Nephron (organoid): ENCODE measurements at regions not wholly inside any gene's neighbourhood (a gene's known extent, or its start where the extent isn't known, plus 50 kb on each side); places are given as distances from the start of the nearest gene placed in this dataset.

ENCODE experiments used
- H3K27ac Mint-ChIP-seq, 3 experiments: 2 replicates each; pipeline ENCODE4 v1.8.0; 2020; ENCODE audit warnings: mixed read lengths in 3 of 3, mild to moderate bottlenecking in 2 of 3, moderate library complexity in 1 of 3
- H3K27me3 Mint-ChIP-seq: 2 replicates; pipeline ENCODE4 v1.8.0; 2021; ENCODE audit warnings: low read depth, mild to moderate bottlenecking, moderate library complexity, mixed read lengths
- H3K36me3 Mint-ChIP-seq: 2 replicates; pipeline ENCODE4 v1.8.0; 2020; ENCODE audit warnings: low read depth, mixed read lengths
- H3K4me1 Mint-ChIP-seq: 2 replicates; pipeline ENCODE4 v1.8.0; 2020; ENCODE audit warnings: mixed read lengths
- H3K4me3 Mint-ChIP-seq, 3 experiments: 2 replicates each; pipeline ENCODE4 v1.8.0; 2020; ENCODE audit warnings: mild to moderate bottlenecking in 3 of 3, mixed read lengths in 3 of 3, moderate library complexity in 2 of 3
- H3K9me3 Mint-ChIP-seq: 2 replicates; pipeline ENCODE4 v1.8.0; 2020; ENCODE audit warnings: mixed read lengths
- TF ChIP-seq, protein P1 (sequence below), 3 experiments: fragments of 200-600 bp; sonication (generic); IDR thresholded peaks; one replicate each; pipeline ENCODE4 v1.5.0; 2021; ENCODE audit warnings: antibody characterized with exemption in 3 of 3; ENCODE audit not compliant: unreplicated experiment in 3 of 3

DNA sequence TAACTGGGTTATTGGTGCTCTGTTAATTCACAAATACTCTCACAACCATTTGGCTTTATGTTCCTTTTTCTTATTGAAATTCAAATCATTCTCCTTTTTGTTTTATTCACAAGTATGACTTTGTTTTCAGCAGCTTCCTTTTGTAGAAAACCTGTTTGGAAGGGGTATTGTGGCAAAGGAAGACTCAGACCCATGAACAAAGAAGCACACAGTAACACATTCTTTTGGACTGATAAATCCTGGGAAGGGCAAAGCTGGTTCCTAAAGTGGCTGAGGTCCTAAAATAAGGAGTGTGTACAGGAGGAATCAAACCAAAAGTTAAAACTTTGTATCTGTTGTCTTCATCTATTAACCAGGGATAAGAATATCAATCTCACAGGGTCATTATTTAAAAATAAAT lies 374.7 kb upstream of the FIGN start:
- no peak overlapping the region for H3K4me3 Mint-ChIP-seq
- no peaks in the 10 kb centered on the region for H3K36me3 Mint-ChIP-seq
- no peak overlapping the region for H3K27ac Mint-ChIP-seq
- H3K9me3 Mint-ChIP-seq, result no peaks in the 10 kb centered on the region
- H3K4me1 Mint-ChIP-seq, result no peaks in the 10 kb centered on the region
- TF ChIP-seq, protein P1, sequence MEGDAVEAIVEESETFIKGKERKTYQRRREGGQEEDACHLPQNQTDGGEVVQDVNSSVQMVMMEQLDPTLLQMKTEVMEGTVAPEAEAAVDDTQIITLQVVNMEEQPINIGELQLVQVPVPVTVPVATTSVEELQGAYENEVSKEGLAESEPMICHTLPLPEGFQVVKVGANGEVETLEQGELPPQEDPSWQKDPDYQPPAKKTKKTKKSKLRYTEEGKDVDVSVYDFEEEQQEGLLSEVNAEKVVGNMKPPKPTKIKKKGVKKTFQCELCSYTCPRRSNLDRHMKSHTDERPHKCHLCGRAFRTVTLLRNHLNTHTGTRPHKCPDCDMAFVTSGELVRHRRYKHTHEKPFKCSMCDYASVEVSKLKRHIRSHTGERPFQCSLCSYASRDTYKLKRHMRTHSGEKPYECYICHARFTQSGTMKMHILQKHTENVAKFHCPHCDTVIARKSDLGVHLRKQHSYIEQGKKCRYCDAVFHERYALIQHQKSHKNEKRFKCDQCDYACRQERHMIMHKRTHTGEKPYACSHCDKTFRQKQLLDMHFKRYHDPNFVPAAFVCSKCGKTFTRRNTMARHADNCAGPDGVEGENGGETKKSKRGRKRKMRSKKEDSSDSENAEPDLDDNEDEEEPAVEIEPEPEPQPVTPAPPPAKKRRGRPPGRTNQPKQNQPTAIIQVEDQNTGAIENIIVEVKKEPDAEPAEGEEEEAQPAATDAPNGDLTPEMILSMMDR (IDR thresholded peaks at IDR 0.05; ENCODE audit: unreplicated experiment in 3 of 3), result no peak
- peaks cover 4% of the 10 kb centered on the region for H3K27me3 Mint-ChIP-seq

DNA sequence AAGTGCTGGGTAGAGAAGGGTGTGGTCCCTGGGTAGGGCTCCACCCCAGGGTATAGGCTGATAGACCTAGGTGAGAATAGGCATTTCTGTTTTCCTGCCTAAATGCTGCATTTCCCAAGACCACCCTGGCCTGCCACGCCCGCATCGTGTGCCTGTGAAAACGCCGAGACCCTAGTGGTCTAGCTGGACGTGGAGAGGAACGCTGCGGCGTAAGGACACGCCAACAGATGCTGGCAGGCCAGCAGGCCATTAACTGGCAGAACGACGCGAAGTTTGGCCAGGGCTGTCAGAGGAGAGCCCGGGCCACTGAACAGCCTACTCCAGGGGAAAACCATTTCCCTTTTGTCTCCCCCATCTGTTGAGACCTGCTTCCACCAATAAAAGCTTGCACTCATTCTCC lies 373.2 kb upstream of the FIGN start:
- H3K4me1 Mint-ChIP-seq, result no peaks in the 10 kb centered on the region
- H3K9me3 Mint-ChIP-seq, result no peaks in the 10 kb centered on the region
- peaks cover 4% of the 10 kb centered on the region for H3K27me3 Mint-ChIP-seq
- no peaks in the 10 kb centered on the region for H3K36me3 Mint-ChIP-seq
- H3K4me3 Mint-ChIP-seq, result no peak overlapping the region
- TF ChIP-seq, protein P1 (IDR thresholded peaks at IDR 0.05; ENCODE audit: unreplicated experiment in 3 of 3), result no peak
- H3K27ac Mint-ChIP-seq, result no peak overlapping the region

DNA sequence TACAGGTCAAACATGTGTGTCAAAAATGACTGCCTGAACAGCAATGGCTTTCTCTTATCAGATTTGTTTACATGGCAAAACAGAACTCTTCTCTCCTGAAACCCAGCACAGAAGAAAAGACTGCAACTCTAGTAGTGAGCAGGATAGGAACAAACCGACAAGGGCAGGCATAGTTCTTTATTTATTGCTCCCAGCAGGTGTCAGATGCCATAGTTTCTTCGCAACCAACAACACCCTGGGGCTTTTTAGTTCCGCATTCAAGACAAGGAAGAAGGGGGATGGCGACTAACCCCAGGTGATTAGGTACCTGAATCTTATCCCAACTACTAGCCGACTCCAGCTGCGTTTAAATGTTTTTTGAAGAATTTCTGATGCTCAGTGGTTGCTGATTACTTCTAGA lies 367.5 kb upstream of the FIGN start:
- Mint-ChIP-seq H3K27ac (no peak overlapping the region), H3K9me3 (peaks cover 2% of the 10 kb centered on the region), H3K27me3 (no peaks in the 10 kb centered on the region), H3K36me3 (no peaks in the 10 kb centered on the region), H3K4me3 (no peak overlapping the region), H3K4me1 (peaks cover 6% of the 10 kb centered on the region)
- TF ChIP-seq, protein P1 (IDR thresholded peaks at IDR 0.05; ENCODE audit: unreplicated experiment in 3 of 3), result no peak

DNA sequence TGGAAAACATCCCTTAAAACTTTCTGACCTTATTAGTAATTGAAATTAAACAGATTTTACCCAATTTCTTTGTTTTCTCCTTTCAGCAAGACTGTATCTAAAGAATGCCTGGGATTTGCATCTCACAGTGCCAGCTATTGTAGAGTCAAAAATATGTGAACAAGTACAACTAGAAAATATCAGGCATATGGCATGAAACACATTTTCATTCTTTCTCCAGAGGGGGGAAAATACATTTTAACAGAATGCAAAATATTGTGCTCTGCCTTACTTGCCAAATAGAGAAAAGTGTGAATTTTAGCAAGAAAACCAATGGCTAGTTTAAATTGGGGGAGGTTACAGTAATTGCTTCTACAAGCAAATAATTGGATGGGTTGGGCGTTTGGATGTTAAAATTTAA lies 366.6 kb upstream of the FIGN start:
- Mint-ChIP-seq H3K27ac (no peak overlapping the region), H3K4me1 (peaks cover 6% of the 10 kb centered on the region), H3K4me3 (no peak overlapping the region), H3K9me3 (peaks cover 2% of the 10 kb centered on the region), H3K36me3 (no peaks in the 10 kb centered on the region), H3K27me3 (no peaks in the 10 kb centered on the region)
- TF ChIP-seq, protein P1 (IDR thresholded peaks at IDR 0.05; ENCODE audit: unreplicated experiment in 3 of 3), result no peak

DNA sequence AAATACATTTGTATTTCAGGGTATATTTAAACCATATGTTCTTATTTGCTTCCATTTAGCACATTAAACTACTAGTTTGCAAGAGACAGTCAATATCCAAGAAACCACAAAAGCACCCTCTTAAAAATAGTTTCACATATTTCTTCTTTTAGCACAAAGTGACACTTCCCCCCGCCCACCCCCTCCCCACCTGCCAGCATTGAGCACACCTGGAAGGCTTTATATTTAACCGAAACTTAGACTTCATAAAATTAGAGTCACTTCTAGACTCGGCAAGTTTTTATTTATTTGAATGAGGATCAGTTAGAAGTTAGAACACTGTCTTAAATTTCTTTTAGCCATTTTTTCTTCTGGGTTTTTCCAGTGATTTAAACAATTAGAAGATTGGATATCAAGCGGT lies 355.9 kb upstream of the FIGN start:
- TF ChIP-seq, protein P1 (IDR thresholded peaks at IDR 0.05; ENCODE audit: unreplicated experiment in 3 of 3), result no peak
- Mint-ChIP-seq H3K27me3 (no peaks in the 10 kb centered on the region), H3K4me1 (no peaks in the 10 kb centered on the region), H3K4me3 (no peak overlapping the region), H3K9me3 (peaks cover 7% of the 10 kb centered on the region), H3K27ac (no peak overlapping the region), H3K36me3 (no peaks in the 10 kb centered on the region)

DNA sequence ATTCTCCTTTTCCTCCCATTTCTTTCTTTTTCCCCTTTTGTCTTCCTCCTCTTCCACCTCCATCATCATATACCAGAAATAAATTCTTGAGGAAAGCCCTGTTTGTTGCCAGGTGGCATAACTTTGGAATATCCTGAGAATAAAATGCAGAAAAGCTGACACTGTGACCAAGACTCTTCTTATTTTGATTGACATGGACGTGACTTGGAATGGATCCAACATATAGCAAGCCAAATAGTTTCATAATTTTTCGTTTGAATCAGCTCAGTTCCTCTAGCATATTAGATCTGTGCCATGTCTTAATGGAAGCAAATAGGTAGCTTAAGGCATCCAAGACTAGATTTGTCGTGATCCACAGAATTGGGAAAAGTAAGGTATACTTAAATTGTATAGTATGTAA lies 354.7 kb upstream of the FIGN start:
- Mint-ChIP-seq H3K4me1 (no peaks in the 10 kb centered on the region), H3K4me3 (no peak overlapping the region)

More for the DNA sequence above, 354.7 kb upstream of the FIGN start:
- TF ChIP-seq, protein P1 (IDR thresholded peaks at IDR 0.05; ENCODE audit: unreplicated experiment in 3 of 3), result no peak
- Mint-ChIP-seq H3K27me3 (no peaks in the 10 kb centered on the region), H3K36me3 (no peaks in the 10 kb centered on the region), H3K9me3 (peaks cover 4% of the 10 kb centered on the region), H3K27ac (no peak overlapping the region)
